GM13977 (cell line): ENCODE measurements at regions not wholly inside any gene's neighbourhood (a gene's known extent, or its start where the extent isn't known, plus 50 kb on each side); places are given as distances from the start of the nearest gene placed in this dataset.

ENCODE experiments used
- DNase-seq: peaks from one replicate; pipeline ENCODE4 v3.0.0; 2012; ENCODE audit warnings: low spot score
- in situ Hi-C: fragments of 300-500 bp; cut with MboI; formaldehyde crosslinking; loops from one replicate; pipeline ENCODE4 v1.12.0; 2022; ENCODE audit warnings: low sequenced_read_pairs, low pct_unique_long_range_greater_than_20kb, mixed read lengths, inconsistent platforms; ENCODE audit not compliant: unreplicated experiment
- TF ChIP-seq, protein P1 (sequence below): IDR thresholded peaks from 2 replicates; pipeline ENCODE4 v1.5.1; 2012; ENCODE audit warnings: mild to moderate bottlenecking, control low read depth; ENCODE audit not compliant: insufficient read depth; ENCODE audit errors: extremely low read depth, missing control alignments

GRCh38 chr14:43765474-43765873 is 741.6 kb downstream of the FSCB start:
- in situ Hi-C loops = no loop called here
- DNase-seq = no peak
- TF ChIP-seq, protein P1, sequence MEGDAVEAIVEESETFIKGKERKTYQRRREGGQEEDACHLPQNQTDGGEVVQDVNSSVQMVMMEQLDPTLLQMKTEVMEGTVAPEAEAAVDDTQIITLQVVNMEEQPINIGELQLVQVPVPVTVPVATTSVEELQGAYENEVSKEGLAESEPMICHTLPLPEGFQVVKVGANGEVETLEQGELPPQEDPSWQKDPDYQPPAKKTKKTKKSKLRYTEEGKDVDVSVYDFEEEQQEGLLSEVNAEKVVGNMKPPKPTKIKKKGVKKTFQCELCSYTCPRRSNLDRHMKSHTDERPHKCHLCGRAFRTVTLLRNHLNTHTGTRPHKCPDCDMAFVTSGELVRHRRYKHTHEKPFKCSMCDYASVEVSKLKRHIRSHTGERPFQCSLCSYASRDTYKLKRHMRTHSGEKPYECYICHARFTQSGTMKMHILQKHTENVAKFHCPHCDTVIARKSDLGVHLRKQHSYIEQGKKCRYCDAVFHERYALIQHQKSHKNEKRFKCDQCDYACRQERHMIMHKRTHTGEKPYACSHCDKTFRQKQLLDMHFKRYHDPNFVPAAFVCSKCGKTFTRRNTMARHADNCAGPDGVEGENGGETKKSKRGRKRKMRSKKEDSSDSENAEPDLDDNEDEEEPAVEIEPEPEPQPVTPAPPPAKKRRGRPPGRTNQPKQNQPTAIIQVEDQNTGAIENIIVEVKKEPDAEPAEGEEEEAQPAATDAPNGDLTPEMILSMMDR = no peak

DNA sequence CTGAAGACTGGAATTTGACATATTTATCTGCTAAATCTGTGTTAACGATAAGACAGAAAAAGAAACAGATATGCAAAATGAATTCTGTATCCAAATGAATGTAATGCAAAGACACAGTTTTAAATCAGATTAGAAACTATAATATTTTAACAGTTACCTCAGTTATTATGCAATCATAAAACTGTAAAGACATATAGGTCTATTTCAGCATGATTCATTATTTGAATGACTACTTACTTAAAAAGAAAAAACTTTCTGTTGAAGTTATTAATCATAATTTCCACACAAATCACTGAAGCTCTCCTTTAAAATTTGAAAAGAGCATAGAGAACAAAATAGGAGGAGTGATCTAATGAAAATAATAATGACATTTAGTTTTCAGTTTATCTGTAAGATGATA is 742.6 kb downstream of the FSCB start:
- in situ Hi-C loops = no loop called here
- DNase-seq = no peak
- TF ChIP-seq, protein P1 = no peak

- no peak for DNase-seq
- in situ Hi-C loops = no loop called here
- TF ChIP-seq, protein P1 = no peak
Observed at GRCh38 chr14:43755707-43756106, 751.4 kb downstream of the FSCB start.

DNA sequence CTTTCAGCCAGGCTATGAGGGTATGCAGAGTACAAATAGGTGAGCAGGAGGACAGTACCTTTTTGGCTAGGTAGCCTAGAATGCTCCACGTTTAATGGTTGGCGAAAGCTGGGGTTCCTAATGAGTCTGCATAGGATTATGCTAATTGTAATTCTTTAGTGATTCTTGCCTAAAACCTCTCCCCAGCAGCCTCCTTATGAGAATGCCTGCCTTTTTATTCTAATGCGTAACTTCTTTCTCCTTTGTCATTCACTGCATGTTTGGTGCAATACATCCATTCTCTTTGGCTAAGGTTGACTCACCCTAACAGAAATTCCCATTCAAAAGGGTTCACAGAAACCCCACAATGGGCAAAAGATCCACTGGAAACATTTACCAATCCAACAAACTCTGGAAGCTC is 752.2 kb downstream of the FSCB start:
- DNase-seq = no peak
- in situ Hi-C loops = no loop called here
- TF ChIP-seq, protein P1 = no peak

GRCh38 chr14:43745746-43746145 is 761.3 kb downstream of the FSCB start:
- TF ChIP-seq, protein P1 = no peak
- in situ Hi-C loops = no loop called here

GRCh38 chr14:43735932-43736331 is 771.2 kb downstream of the FSCB start:
- in situ Hi-C loops = no loop called here
- TF ChIP-seq, protein P1 = no peak
- no peak for DNase-seq

More at GRCh38 chr14:43745746-43746145, 761.3 kb downstream of the FSCB start:
- no peak for DNase-seq

DNA sequence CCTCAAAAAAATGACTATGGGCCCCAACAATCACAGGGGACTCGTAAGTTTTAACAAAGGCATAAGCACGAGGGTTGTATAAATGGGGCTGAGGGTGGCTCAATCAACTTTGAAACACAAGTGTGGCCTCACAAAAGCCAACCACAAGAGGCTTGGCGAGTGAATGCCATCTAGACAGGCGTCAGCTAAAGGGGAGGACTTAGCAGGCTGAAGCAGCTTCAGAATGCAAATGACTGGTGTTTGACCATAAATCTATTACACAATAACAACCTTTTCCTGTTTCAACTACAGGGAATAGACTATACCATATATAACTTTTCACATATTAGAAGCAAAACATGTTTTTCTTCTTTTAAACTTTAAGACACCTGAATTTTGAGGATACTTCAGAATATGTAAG is 777.9 kb downstream of the FSCB start:
- TF ChIP-seq, protein P1 = no peak
- in situ Hi-C loops = no loop called here
- no peak for DNase-seq
